ENCODE measurements at regions not wholly inside any gene's neighbourhood (a gene's known extent, or its start where the extent isn't known, plus 50 kb on each side); places are given as distances from the start of the nearest gene placed in this dataset.

DNA sequence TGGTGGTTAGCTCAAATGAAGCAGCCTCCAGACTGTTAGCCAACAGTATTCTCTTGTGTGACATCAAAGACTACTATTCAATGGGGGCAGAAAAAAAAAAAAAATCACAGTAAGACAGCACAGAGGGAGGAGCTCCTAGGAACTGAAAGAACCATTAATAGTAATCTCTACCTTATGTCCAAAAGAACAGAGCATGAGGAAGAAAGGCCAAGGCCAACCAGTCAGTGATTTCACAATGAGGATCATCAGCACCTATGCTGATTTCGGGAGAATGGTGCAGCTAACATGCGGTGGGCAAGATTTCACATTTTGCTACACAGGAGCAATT, 66.3 kb upstream of the SOX5 start:
- no peak for ATAC-seq
- 91% methylated on average over 2 of the region's 2 CpGs for WGBS
- no peaks in the 10 kb centered on the region for H3K4me1 ChIP-seq (ENCODE audit: control insufficient read depth, insufficient read depth, low read length)
- no peaks in the 10 kb centered on the region for H3K27me3 ChIP-seq (ENCODE audit: control insufficient read depth, insufficient read depth)
- no peaks in the 10 kb centered on the region for H3K9me3 ChIP-seq (ENCODE audit: control insufficient read depth, low read length)
- no peak overlapping the region for H3K27ac ChIP-seq (ENCODE audit: low read length)
- no peak for DNase-seq
- H3K4me3 ChIP-seq (ENCODE audit: low read length), result no peak overlapping the region
- intact Hi-C loops (cut with DNase I), result no loop called here

DNA sequence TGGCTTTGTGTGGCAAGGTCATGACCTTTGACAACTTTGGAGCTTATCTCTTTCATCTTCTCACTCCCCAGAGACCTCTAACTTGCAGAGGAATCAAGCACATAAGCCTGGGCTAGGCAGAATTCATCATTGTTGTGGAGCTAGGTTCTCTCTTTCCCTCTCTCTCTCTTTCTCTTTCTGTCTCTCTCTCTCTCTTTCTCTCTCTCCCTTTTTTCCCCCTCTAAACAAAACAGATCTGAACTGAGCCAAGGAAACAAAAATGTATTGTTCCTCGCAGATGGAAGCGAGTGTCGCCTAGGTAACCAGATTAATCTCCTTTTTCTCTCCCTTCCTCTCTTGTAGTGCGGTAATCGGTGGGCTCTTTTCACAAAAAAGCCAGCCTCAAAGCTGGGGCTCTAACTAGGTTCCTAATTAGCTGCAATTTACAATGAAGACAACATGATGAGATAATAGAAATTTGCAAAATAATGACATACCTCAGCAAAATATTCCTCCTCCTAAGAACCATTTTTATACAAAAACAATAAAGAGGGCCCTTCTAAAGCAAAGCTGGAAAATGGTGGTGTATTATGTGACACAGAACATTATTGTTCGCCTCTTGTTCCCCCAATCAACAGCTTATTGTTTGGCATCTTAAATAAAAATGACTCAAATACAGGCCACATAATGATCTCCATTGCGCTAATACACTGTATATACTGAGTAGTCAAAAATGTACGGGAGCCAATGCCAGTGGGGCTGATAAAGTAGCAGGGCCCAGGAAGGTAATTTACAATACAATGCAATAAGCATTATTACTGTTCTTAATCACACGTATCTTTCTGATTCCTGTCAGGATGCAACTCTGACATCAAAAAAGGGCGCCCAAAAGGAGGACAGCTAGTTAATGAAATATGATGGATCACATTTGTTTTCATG, 65.7 kb upstream of the SOX5 start:
- H3K4me3 ChIP-seq (ENCODE audit: low read length), result no peak overlapping the region
- 78% methylated on average over 10 of the region's 10 CpGs for WGBS
- DNase-seq, result no peak
- intact Hi-C loops (cut with DNase I), result no loop called here
- H3K27me3 ChIP-seq (ENCODE audit: control insufficient read depth, insufficient read depth), result no peaks in the 10 kb centered on the region
- H3K4me1 ChIP-seq (ENCODE audit: control insufficient read depth, insufficient read depth, low read length), result no peaks in the 10 kb centered on the region
- H3K27ac ChIP-seq (ENCODE audit: low read length), result no peak overlapping the region
- no peak for ATAC-seq
- no peaks in the 10 kb centered on the region for H3K9me3 ChIP-seq (ENCODE audit: control insufficient read depth, low read length)

DNA sequence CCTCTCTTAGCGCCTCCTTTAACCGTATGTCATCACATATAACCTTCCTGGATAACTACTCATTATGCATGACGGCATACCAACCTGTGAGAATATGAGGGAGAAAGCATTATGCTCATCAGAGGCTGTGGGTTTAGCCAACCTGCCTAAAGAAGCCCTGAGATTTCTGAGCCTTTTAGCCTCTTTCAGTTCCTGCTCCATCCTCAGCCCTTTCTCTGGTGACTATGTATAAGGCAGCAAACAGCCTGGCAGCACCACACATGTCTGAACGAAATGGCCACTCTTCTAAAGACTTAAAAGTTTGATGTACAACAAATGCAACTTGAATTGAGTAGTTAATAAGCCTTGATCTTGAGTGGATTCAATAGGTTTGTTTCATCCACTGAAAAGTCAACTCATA, 64.8 kb upstream of the SOX5 start:
- Histone ChIP-seq H3K9me3 (ENCODE audit: control insufficient read depth, low read length) (no peaks in the 10 kb centered on the region), H3K27ac (ENCODE audit: low read length) (no peak overlapping the region), H3K27me3 (ENCODE audit: control insufficient read depth, insufficient read depth) (no peaks in the 10 kb centered on the region), H3K4me3 (ENCODE audit: low read length) (no peak overlapping the region), H3K4me1 (ENCODE audit: control insufficient read depth, insufficient read depth, low read length) (no peaks in the 10 kb centered on the region)
- WGBS, result 85% methylated on average over 4 of the region's 4 CpGs
- no peak for ATAC-seq
- intact Hi-C loops (cut with DNase I), result no loop called here
- no peak for DNase-seq

DNA sequence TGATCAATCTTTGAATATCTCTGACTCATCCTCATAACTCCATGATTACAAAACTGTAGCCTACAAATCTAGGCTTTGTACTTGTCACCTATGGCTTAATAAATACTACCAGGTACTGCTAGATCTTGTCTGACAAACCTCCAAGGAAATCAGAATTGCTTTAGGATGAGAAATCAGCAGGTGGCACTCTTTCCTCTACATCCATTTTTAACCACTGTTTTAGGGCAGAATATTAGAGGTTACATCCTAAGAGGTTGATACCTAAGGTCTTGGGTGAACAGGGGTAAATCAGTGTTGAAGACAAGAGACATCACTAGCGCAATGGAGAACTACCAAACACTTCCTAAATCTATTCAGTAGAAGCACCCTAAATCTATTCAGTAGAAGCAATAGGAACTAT, 63.1 kb upstream of the SOX5 start:
- no peaks in the 10 kb centered on the region for H3K4me1 ChIP-seq (ENCODE audit: control insufficient read depth, insufficient read depth, low read length)
- WGBS, result 93% methylated on average over 1 of the region's 1 CpG
- H3K27ac ChIP-seq (ENCODE audit: low read length), result no peak overlapping the region
- DNase-seq (no peak), ATAC-seq (no peak)
- H3K4me3 ChIP-seq (ENCODE audit: low read length), result no peak overlapping the region
- intact Hi-C loops (cut with DNase I), result no loop called here
- H3K27me3 ChIP-seq (ENCODE audit: control insufficient read depth, insufficient read depth), result no peaks in the 10 kb centered on the region
- no peaks in the 10 kb centered on the region for H3K9me3 ChIP-seq (ENCODE audit: control insufficient read depth, low read length)

- Histone ChIP-seq H3K9me3 (ENCODE audit: control insufficient read depth, low read length) (no peaks in the 10 kb centered on the region), H3K4me1 (ENCODE audit: control insufficient read depth, insufficient read depth, low read length) (no peaks in the 10 kb centered on the region), H3K27ac (ENCODE audit: low read length) (no peak overlapping the region), H3K4me3 (ENCODE audit: low read length) (no peak overlapping the region), H3K27me3 (ENCODE audit: control insufficient read depth, insufficient read depth) (no peaks in the 10 kb centered on the region)
- no peak for DNase-seq
- no peak for ATAC-seq
- 90% methylated on average over 3 of the region's 3 CpGs for WGBS
- intact Hi-C loops (cut with DNase I), result no loop called here
Measured at GRCh38 chr12:24011927-24012507, 62.5 kb upstream of the SOX5 start.

- no peaks in the 10 kb centered on the region for H3K4me1 ChIP-seq (ENCODE audit: control insufficient read depth, insufficient read depth, low read length)
- 87% methylated on average over 2 of the region's 2 CpGs for WGBS
- no peak overlapping the region for H3K4me3 ChIP-seq (ENCODE audit: low read length)
- H3K27ac ChIP-seq (ENCODE audit: low read length), result no peak overlapping the region
- ATAC-seq (no peak), DNase-seq (no peak)
- no peaks in the 10 kb centered on the region for H3K27me3 ChIP-seq (ENCODE audit: control insufficient read depth, insufficient read depth)
- no peaks in the 10 kb centered on the region for H3K9me3 ChIP-seq (ENCODE audit: control insufficient read depth, low read length)
- intact Hi-C loops (cut with DNase I), result no loop called here
Measured at GRCh38 chr12:24008166-24008565, 58.7 kb upstream of the SOX5 start.

Small RNAs in the stretch of these regions (microRNA-seq; reads per million reads assigned to microRNA genes)
- 0 reads per million in 2 donors for gene MIR920
